GM12878 (cell line): ENCODE measurements at regions not wholly inside any gene's neighbourhood (a gene's known extent, or its start where the extent isn't known, plus 50 kb on each side); places are given as distances from the start of the nearest gene placed in this dataset.
A peak's percentile ranks its signal among the peaks of the same experiment; 100 is the strongest.

ENCODE experiments used
- BMI1 ChIP-seq: fragments of 450-650 bp; IDR thresholded peaks from 2 replicates; pipeline ENCODE4 v1.6.1; 2016; ENCODE audit warnings: mild to moderate bottlenecking, moderate library complexity, borderline replicate concordance
- CUX1 ChIP-seq: IDR thresholded peaks from 2 replicates; pipeline ENCODE4 v1.6.1; 2012; ENCODE audit warnings: improper control_type of control experiment, low read depth, low read length; ENCODE audit not compliant: insufficient replicate concordance
- DPF2 ChIP-seq: fragments of 450-650 bp; IDR thresholded peaks from 2 replicates; pipeline ENCODE4 v1.6.1; 2017; ENCODE audit warnings: mild to moderate bottlenecking
- ESRRA ChIP-seq: IDR thresholded peaks from 2 replicates; pipeline ENCODE4 v1.6.1; 2012; ENCODE audit warnings: mild to moderate bottlenecking, low read length, improper control_type of control experiment
- GATAD2B ChIP-seq: fragments of 450-650 bp; conservative IDR thresholded peaks from 2 replicates; pipeline ENCODE4 v1.6.1; 2017; ENCODE audit warnings: low read depth, mild to moderate bottlenecking, moderate library complexity
- IKZF2 ChIP-seq, 2 experiments: fragments of 450-650 bp; IDR thresholded peaks; 2 replicates each; pipeline ENCODE4 v1.6.1; 2017; ENCODE audit warnings: mild to moderate bottlenecking in 2 of 2, moderate library complexity in 2 of 2
- JUNB ChIP-seq: IDR thresholded peaks from 2 replicates; pipeline ENCODE4 v1.6.1; 2016; ENCODE audit warnings: antibody characterized with exemption, mild to moderate bottlenecking
- MTA3 ChIP-seq: IDR thresholded peaks from 2 replicates; pipeline ENCODE4 v1.6.1; 2012; ENCODE audit warnings: low read length, inconsistent platforms, borderline replicate concordance
- NBN ChIP-seq: fragments of 450-650 bp; IDR thresholded peaks from 2 replicates; pipeline ENCODE4 v1.6.1; 2016
- POU2F2 ChIP-seq: IDR thresholded peaks from 3 replicates; pipeline ENCODE4 v1.6.1; 2011; ENCODE audit warnings: low read depth, mild to moderate bottlenecking, low read length, borderline replicate concordance
- SPI1 ChIP-seq: IDR thresholded peaks from 2 replicates; pipeline ENCODE4 v1.6.1; 2011; ENCODE audit warnings: low read depth, mild to moderate bottlenecking, low read length, moderate library complexity, borderline replicate concordance; ENCODE audit not compliant: insufficient read depth
- STAT1 ChIP-seq: fragments of 450-650 bp; conservative IDR thresholded peaks from 2 replicates; pipeline ENCODE4 v1.6.1; 2014; ENCODE audit warnings: antibody characterized with exemption, mild to moderate bottlenecking
- ZBED1 ChIP-seq: IDR thresholded peaks from 2 replicates; pipeline ENCODE4 v1.6.1; 2016; ENCODE audit warnings: borderline replicate concordance
- ZBTB40 ChIP-seq: fragments of 450-650 bp; IDR thresholded peaks from 2 replicates; pipeline ENCODE4 v1.6.1; 2016; ENCODE audit warnings: mild to moderate bottlenecking, moderate library complexity, borderline replicate concordance
- TF ChIP-seq, protein P1 (sequence below): fragments of 450-650 bp; IDR thresholded peaks from 2 replicates; pipeline ENCODE4 v1.6.1; 2017; ENCODE audit warnings: borderline replicate concordance
- TF ChIP-seq, protein P2 (sequence below): fragments of 450-650 bp; IDR thresholded peaks from 2 replicates; pipeline ENCODE4 v1.6.1; 2018; ENCODE audit warnings: borderline replicate concordance, mild to moderate bottlenecking; ENCODE audit not compliant: partially characterized antibody

- no peak for TF ChIP-seq CUX1
- TF ChIP-seq, protein P1, sequence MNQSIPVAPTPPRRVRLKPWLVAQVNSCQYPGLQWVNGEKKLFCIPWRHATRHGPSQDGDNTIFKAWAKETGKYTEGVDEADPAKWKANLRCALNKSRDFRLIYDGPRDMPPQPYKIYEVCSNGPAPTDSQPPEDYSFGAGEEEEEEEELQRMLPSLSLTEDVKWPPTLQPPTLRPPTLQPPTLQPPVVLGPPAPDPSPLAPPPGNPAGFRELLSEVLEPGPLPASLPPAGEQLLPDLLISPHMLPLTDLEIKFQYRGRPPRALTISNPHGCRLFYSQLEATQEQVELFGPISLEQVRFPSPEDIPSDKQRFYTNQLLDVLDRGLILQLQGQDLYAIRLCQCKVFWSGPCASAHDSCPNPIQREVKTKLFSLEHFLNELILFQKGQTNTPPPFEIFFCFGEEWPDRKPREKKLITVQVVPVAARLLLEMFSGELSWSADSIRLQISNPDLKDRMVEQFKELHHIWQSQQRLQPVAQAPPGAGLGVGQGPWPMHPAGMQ: no peak
- peak; percentile 66; the same call in 1 of the 2 replicates for TF ChIP-seq MTA3
- no peak for TF ChIP-seq JUNB
- TF ChIP-seq POU2F2: peak; percentile 52; the same call in 1 of the 3 replicates
- no peak for TF ChIP-seq BMI1
- TF ChIP-seq IKZF2 (IDR thresholded peaks at IDR 0.05): peak; percentile 92 to 93
- TF ChIP-seq, protein P2, sequence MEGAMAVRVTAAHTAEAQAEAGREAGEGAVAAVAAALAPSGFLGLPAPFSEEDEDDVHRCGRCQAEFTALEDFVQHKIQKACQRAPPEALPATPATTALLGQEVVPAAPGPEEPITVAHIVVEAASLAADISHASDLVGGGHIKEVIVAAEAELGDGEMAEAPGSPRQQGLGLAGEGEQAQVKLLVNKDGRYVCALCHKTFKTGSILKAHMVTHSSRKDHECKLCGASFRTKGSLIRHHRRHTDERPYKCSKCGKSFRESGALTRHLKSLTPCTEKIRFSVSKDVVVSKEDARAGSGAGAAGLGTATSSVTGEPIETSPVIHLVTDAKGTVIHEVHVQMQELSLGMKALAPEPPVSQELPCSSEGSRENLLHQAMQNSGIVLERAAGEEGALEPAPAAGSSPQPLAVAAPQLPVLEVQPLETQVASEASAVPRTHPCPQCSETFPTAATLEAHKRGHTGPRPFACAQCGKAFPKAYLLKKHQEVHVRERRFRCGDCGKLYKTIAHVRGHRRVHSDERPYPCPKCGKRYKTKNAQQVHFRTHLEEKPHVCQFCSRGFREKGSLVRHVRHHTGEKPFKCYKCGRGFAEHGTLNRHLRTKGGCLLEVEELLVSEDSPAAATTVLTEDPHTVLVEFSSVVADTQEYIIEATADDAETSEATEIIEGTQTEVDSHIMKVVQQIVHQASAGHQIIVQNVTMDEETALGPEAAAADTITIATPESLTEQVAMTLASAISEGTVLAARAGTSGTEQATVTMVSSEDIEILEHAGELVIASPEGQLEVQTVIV: no peak
- peak; percentile 96 for TF ChIP-seq GATAD2B
- TF ChIP-seq ESRRA: 0 out of 2 replicates have a peak, but pooled peaks have one; percentile 51
- no peak for TF ChIP-seq STAT1
- peak; percentile 83 for TF ChIP-seq NBN
- TF ChIP-seq SPI1: no peak
- peak; percentile 58; the same call in 1 of the 2 replicates for TF ChIP-seq ZBED1
- TF ChIP-seq DPF2: peak; percentile 85
- no peak for TF ChIP-seq ZBTB40
Observed at GRCh38 chr1:181152892-181153633, 64.6 kb downstream of the IER5 start (continued).
